K562 (cell line): ENCODE measurements at regions not wholly inside any gene's neighbourhood (a gene's known extent, or its start where the extent isn't known, plus 50 kb on each side); places are given as distances from the start of the nearest gene placed in this dataset.

Experiments
- ATAC-seq: fragments of 200-7000 bp; cut with Tn5 transposase; 3 replicates; pipeline ENCODE4 v1.9.1; 2020; ENCODE audit warnings: moderate library complexity
- BruUV-seq: library from RNA; stranded (reverse); fragments of 400-500 nt; replicated peaks from 2 replicates; lab custom pipeline; 2021; lab: Mats Ljungman, UMichigan
- CTCF ChIA-PET: fragments of 300-600 bp; formaldehyde crosslinking; extraction: SDS; loops from one replicate; lab custom pipeline; 2021; ENCODE audit warnings: low intra/inter-chr PET ratio; lab: Yijun Ruan, JAX
- POLR2A ChIA-PET: fragments of 300-600, 350-650 bp; sonication (Branson Sonifier 250); formaldehyde crosslinking; extraction: SDS; loops from one replicate; lab custom pipeline; 2021; ENCODE audit warnings: antibody characterized with exemption, inconsistent platforms; lab: Yijun Ruan, JAX
- DNase-seq, 4 experiments: peaks; one replicate each; pipeline versions ENCODE4 v3.0.0 to v3.0.0-alpha.2; 2011 to 2018; ENCODE audit warnings: low spot score in 3 of 4, mixed read lengths in 3 of 4; ENCODE audit errors: extremely low read depth in 1 of 4
- FAIRE-seq: peaks from 2 replicates; lab custom pipeline; 2011; peaks lifted over from hg19 to GRCh38; lab: Jason Lieb, UNC
- H2AFZ ChIP-seq: 2 replicates; pipeline ENCODE4 v1.6.0; 2011; ENCODE audit warnings: low read depth, low read length, control low read depth, inconsistent platforms
- H3K27ac ChIP-seq: fragments of 200-600 bp; 3 replicates; pipeline ENCODE4 v1.8.0; 2011; ENCODE audit warnings: low read depth, mild to moderate bottlenecking, control low read depth, inconsistent platforms, low read length, moderate library complexity, mixed read lengths; ENCODE audit errors: extremely low read depth
- H3K27me3 ChIP-seq, 2 experiments: fragments of 300-600 bp in 1 of 2; 2 replicates in 1 of 2; 3 replicates in 1 of 2; pipeline versions ENCODE4 v1.6.0 to v1.8.0; 2011; ENCODE audit warnings: inconsistent platforms in 2 of 2, low read length in 2 of 2, mild to moderate bottlenecking in 1 of 2, mixed read lengths in 1 of 2, moderate library complexity in 1 of 2; ENCODE audit not compliant: control insufficient read depth in 2 of 2, insufficient read depth in 2 of 2
- H3K36me3 ChIP-seq: fragments of 300-600 bp; 3 replicates; pipeline ENCODE4 v1.8.0; 2011; ENCODE audit warnings: mild to moderate bottlenecking, low read length, inconsistent platforms; ENCODE audit not compliant: control insufficient read depth, insufficient read depth
- H3K4me1 ChIP-seq, 2 experiments: fragments of 200-600 bp in 1 of 2; replicated peaks in 1 of 2; 2 replicates in 1 of 2; 3 replicates in 1 of 2; pipeline versions ENCODE4 v1.5.1 to v1.8.0; 2011; ENCODE audit warnings: inconsistent platforms in 2 of 2, low read length in 2 of 2, mild to moderate bottlenecking in 1 of 2, mixed read lengths in 1 of 2, moderate library complexity in 1 of 2; ENCODE audit not compliant: control insufficient read depth in 2 of 2, insufficient read depth in 2 of 2
- H3K4me2 ChIP-seq: 2 replicates; pipeline ENCODE4 v1.6.1; 2011; ENCODE audit warnings: low read length, control low read depth, inconsistent platforms, mixed read lengths; ENCODE audit not compliant: insufficient read depth
- H3K4me3 ChIP-seq: fragments of 200-600 bp; sonication (generic), shearing (Covaris generic); 2 replicates; pipeline ENCODE4 v1.5.1; 2016; ENCODE audit warnings: control low read depth, inconsistent platforms
- H3K79me2 ChIP-seq: fragments of 200-600 bp; 3 replicates; pipeline ENCODE4 v1.8.0; 2011; ENCODE audit warnings: low read length, inconsistent platforms; ENCODE audit not compliant: control insufficient read depth, insufficient read depth
- H3K9ac ChIP-seq, 2 experiments: 2 replicates each; pipeline versions ENCODE4 v1.6.0 to v1.6.1; 2011; ENCODE audit warnings: low read depth in 2 of 2, low read length in 2 of 2, control low read depth in 1 of 2, inconsistent platforms in 1 of 2, mild to moderate bottlenecking in 1 of 2, mixed read lengths in 1 of 2; ENCODE audit not compliant: insufficient read depth in 1 of 2
- H3K9me1 ChIP-seq: one replicate; pipeline ENCODE4 v1.6.0; 2011; ENCODE audit warnings: inconsistent platforms, mild to moderate bottlenecking, low read length, moderate library complexity; ENCODE audit not compliant: control insufficient read depth, insufficient read depth
- H3K9me3 ChIP-seq: replicated peaks from 2 replicates; pipeline ENCODE4 v1.5.1; 2011; ENCODE audit warnings: low read depth, low read length, inconsistent platforms; ENCODE audit not compliant: control insufficient read depth, insufficient read depth
- H4K20me1 ChIP-seq: replicated peaks from 2 replicates; pipeline ENCODE4 v1.6.1; 2011; ENCODE audit warnings: low read length, inconsistent platforms, mixed read lengths; ENCODE audit not compliant: control insufficient read depth, insufficient read depth
- CCAR2 ChIP-seq: fragments of 200-400 bp; formaldehyde crosslinking; IDR thresholded peaks from 2 replicates; pipeline ENCODE4 v1.6.1; 2017; ENCODE audit warnings: mild to moderate bottlenecking, low read depth, low read length
- EZH2 ChIP-seq: IDR thresholded peaks from 2 replicates; pipeline ENCODE4 v1.6.1; 2012; ENCODE audit warnings: low read depth, mild to moderate bottlenecking, inconsistent platforms, low read length, borderline replicate concordance
- KDM4B ChIP-seq, 2 experiments: fragments of 450-650 bp in 1 of 2; sonication (generic) in 1 of 2; IDR thresholded peaks; 2 replicates each; pipeline ENCODE4 v1.6.1; 2016 to 2017; ENCODE audit warnings: borderline replicate concordance in 2 of 2, antibody characterized with exemption in 1 of 2, low read depth in 1 of 2, mild to moderate bottlenecking in 1 of 2
- MBD2 ChIP-seq: sonication (generic); IDR thresholded peaks from 2 replicates; pipeline ENCODE4 v1.6.1; 2016; ENCODE audit warnings: low read depth, borderline replicate concordance
- MEF2A ChIP-seq: IDR thresholded peaks from 2 replicates; pipeline ENCODE4 v1.6.1; 2011; ENCODE audit warnings: low read depth, mild to moderate bottlenecking, low read length, moderate library complexity; ENCODE audit not compliant: control insufficient read depth
- RB1 ChIP-seq: fragments of 450-650 bp; IDR thresholded peaks from 2 replicates; pipeline ENCODE4 v1.6.1; 2017; ENCODE audit warnings: low read depth, mild to moderate bottlenecking
- TEAD2 ChIP-seq: fragments of 450-650 bp; IDR thresholded peaks from 2 replicates; pipeline ENCODE4 v1.6.1; 2016; ENCODE audit warnings: missing genetic modification characterization, control low read depth, missing compliant biosample characterization
- TFAM ChIP-seq: fragments of 250-450 bp; sonication (Bioruptor Pico); conservative IDR thresholded peaks from 2 replicates; pipeline ENCODE4 v1.5.0; 2021; ENCODE audit warnings: mild to moderate bottlenecking, moderate library complexity
- ZNF12 ChIP-seq: sonication (generic); formaldehyde crosslinking; IDR thresholded peaks from 2 replicates; pipeline ENCODE4 v1.4.0; 2020; ENCODE audit warnings: mild to moderate bottlenecking, missing genetic modification reagents
- WGBS: fragments of 100-300 bp; shearing (Covaris generic); methylation state at CpG from one replicate; pipeline ENCODE4 v1.1.6; 2016; ENCODE audit warnings: low coverage, mixed read lengths; ENCODE audit not compliant: insufficient coverage; ENCODE audit errors: missing lambda C conversion rate; 5-methylcytosine and 5-hydroxymethylcytosine counted together
- in situ Hi-C: fragments of 300-500 bp; cut with MboI; formaldehyde crosslinking; loops from 4 replicates; pipeline ENCODE4 v1.15.0; 2018; ENCODE audit warnings: inconsistent platforms, mixed read lengths
- intact Hi-C: fragments of 100-400 bp; cut with micrococcal nuclease; formaldehyde crosslinking; loops from 2 replicates; pipeline ENCODE4 v1.14.2; 2022
- TF ChIP-seq, protein P1 (sequence below): fragments of 250-450 bp; sonication (Bioruptor Pico); IDR thresholded peaks from 2 replicates; pipeline ENCODE4 v1.4.0; 2020
- TF ChIP-seq, protein P2 (sequence below), 2 experiments: fragments of 450-650 bp in 1 of 2; sonication (generic) in 1 of 2; formaldehyde crosslinking; conservative IDR thresholded peaks; 2 replicates each; pipeline versions ENCODE4 v1.4.0 to v1.8.1; 2020 to 2022; ENCODE audit warnings: mild to moderate bottlenecking in 1 of 2, missing genetic modification reagents in 1 of 2

DNA sequence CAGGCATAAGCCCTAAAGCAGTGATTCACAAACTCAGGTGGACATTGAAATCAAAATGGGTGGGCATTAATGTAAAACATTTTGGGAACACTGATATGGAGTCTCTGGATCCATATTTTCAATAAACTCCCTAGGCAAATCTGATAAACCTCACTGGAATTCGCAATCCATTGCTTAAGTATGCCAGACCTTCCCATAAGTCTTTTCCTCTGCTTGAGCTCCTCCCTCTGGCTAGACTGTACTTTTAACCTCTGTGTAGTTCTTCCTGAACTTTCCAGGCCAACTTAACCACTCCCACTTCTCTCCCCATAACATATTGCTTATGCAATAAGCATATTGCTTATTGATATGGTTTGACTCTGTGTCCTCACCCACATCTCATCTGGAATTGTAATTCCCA, 629.7 kb upstream of the IMPG1 start:
- FAIRE-seq (no peak), ATAC-seq (no peak), DNase-seq (no peak)
- H3K27ac ChIP-seq: no peak overlapping the region
- ChIA-PET POLR2A (no interaction called here), CTCF (no interaction called here)
- H2AFZ ChIP-seq: no peak overlapping the region
- no peaks in the 10 kb centered on the region for H3K27me3 ChIP-seq
- intact Hi-C loops: no loop called here
- H3K36me3 ChIP-seq: no peaks in the 10 kb centered on the region
- H4K20me1 ChIP-seq: no peaks in the 10 kb centered on the region
- WGBS: 0% methylated on average over 1 of the region's 1 CpG
- in situ Hi-C loops: no loop called here
- H3K9ac ChIP-seq: no peak overlapping the region
- H3K4me1 ChIP-seq: no peaks in the 10 kb centered on the region
- H3K4me3 ChIP-seq: no peak overlapping the region
- no peak overlapping the region for H3K4me2 ChIP-seq
- H3K9me1 ChIP-seq: no peaks in the 10 kb centered on the region
- no TSS peak for BruUV-seq
- no peaks in the 10 kb centered on the region for H3K79me2 ChIP-seq
- H3K9me3 ChIP-seq: no peaks in the 10 kb centered on the region
- TF ChIP-seq, protein P1, sequence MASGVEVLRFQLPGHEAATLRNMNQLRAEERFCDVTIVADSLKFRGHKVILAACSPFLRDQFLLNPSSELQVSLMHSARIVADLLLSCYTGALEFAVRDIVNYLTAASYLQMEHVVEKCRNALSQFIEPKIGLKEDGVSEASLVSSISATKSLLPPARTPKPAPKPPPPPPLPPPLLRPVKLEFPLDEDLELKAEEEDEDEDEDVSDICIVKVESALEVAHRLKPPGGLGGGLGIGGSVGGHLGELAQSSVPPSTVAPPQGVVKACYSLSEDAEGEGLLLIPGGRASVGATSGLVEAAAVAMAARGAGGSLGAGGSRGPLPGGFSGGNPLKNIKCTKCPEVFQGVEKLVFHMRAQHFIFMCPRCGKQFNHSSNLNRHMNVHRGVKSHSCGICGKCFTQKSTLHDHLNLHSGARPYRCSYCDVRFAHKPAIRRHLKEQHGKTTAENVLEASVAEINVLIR: no peak
- TF ChIP-seq, protein P2, sequence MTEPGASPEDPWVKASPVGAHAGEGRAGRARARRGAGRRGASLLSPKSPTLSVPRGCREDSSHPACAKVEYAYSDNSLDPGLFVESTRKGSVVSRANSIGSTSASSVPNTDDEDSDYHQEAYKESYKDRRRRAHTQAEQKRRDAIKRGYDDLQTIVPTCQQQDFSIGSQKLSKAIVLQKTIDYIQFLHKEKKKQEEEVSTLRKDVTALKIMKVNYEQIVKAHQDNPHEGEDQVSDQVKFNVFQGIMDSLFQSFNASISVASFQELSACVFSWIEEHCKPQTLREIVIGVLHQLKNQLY (CRISPR knock-in tag; conservative IDR thresholded peaks at IDR 0.05): no peak
- no peak for TF ChIP-seq EZH2
- TF ChIP-seq CCAR2: no peak
- no peak for TF ChIP-seq MEF2A
- TF ChIP-seq MBD2: no peak
- no peak for TF ChIP-seq TEAD2
- no peak for TF ChIP-seq TFAM (CRISPR knock-in tag)
- no peak for TF ChIP-seq KDM4B (IDR thresholded peaks at IDR 0.05; ENCODE audit: borderline replicate concordance in 2 of 2, low read depth in 1 of 2)
- TF ChIP-seq RB1: no peak
- TF ChIP-seq ZNF12 (CRISPR knock-in tag): no peak
